Tibial artery (tissue), 4 donors: ENCODE measurements at regions not wholly inside any gene's neighbourhood (a gene's known extent, or its start where the extent isn't known, plus 50 kb on each side); places are given as distances from the start of the nearest gene placed in this dataset.

Source experiments
- DNase-seq, 2 donors: peaks; one replicate each; pipeline ENCODE4 v3.0.0-alpha.2; 2019
- H3K27ac ChIP-seq, 2 donors: fragments of 200-600 bp; sonication (generic) in 1 of 2; 1 replicate in 1 of 2; 2 replicates in 1 of 2; pipeline ENCODE4 v1.5.1; 2018 to 2019; ENCODE audit warnings: mild to moderate bottlenecking in 1 of 2
- H3K27me3 ChIP-seq, 2 donors: fragments of 200-600 bp; sonication (generic) in 1 of 2; one replicate each; pipeline versions ENCODE4 v1.5.1 to v1.6.0; 2016 to 2019
- H3K36me3 ChIP-seq, 3 donors: fragments of 200-600 bp; sonication (generic) in 2 of 3; one replicate each; pipeline ENCODE4 v1.5.1; 2016 to 2019; ENCODE audit warnings: mild to moderate bottlenecking in 2 of 3
- H3K4me1 ChIP-seq, 4 donors: fragments of 200-600 bp; sonication (generic) in 2 of 4; 1 replicate in 3 of 4; 2 replicates in 1 of 4; pipeline ENCODE4 v1.5.1; 2016 to 2019
- H3K4me3 ChIP-seq, 2 donors: fragments of 200-600 bp; sonication (generic) in 1 of 2; 1 replicate in 1 of 2; 2 replicates in 1 of 2; pipeline ENCODE4 v1.5.1; 2018 to 2019; ENCODE audit warnings: mild to moderate bottlenecking in 2 of 2
- H3K9me3 ChIP-seq, 3 donors: fragments of 200-600 bp; sonication (generic) in 1 of 3; one replicate each; pipeline ENCODE4 v1.5.1; 2016 to 2019
- intact Hi-C: fragments of 100-400 bp; cut with DNase I; formaldehyde crosslinking; loops from one replicate; pipeline ENCODE4 v1.15.0; 2023; ENCODE audit warnings: low total_unique reads
- TF ChIP-seq, protein P1 (sequence below), 2 experiments: fragments of 200-600 bp in 1 of 2; fragments of 450-650 bp in 1 of 2; IDR thresholded peaks; one replicate each; pipeline ENCODE4 v1.5.1; 2017 to 2019; ENCODE audit warnings: antibody characterized with exemption in 2 of 2, mild to moderate bottlenecking in 1 of 2, moderate library complexity in 1 of 2

DNA sequence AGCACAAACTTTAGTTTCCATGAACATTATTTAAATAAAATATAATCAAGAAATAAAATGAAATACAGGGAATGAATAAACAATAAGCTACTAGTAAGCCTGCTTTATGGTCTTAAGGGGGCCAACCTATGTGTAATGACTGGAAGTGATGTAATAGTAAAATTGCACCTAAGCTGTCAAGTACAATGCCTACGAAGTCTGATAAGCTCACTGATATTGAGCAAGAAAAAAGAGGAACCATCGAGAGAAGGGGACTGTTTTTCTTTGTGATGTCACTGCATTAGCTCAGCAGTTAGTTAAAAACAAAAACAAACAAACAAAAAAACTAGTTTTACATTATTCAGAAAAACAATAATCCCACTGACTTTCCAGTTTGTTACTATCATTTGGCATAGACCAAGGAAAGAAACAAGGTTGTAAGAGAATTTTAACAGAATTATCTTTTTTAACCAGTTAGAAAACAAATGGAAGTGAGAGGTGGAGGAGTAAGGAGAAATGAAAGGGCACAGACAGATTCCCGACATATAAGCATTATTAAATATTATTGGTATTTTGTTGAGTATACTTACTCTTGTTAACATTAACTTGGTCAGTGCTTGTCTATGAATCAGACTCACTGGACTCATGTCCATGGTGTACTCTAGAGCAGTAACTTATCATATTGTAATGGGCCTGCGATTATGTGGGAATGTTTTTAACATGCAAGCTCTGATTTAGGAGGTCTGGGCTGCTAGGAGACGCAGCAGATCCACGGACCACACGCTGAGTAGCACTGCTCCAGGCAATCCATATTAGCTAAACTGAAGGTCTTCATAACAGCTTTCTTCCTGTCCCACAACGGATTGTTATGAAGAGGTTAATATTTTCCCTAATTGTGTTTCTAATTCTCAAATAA, 99.6 kb upstream of the HMGCLL1 start:
- DNase-seq = no peak
- intact Hi-C loops = no loop called here

GRCh38 chr6:55676736-55677135, 97.7 kb upstream of the HMGCLL1 start:
- DNase-seq = no peak
- Histone ChIP-seq H3K4me1 (no peaks in the 10 kb centered on the region), H3K4me3 (no peak overlapping the region), H3K27ac (no peak overlapping the region), H3K9me3 (no peaks in the 10 kb centered on the region), H3K36me3 (no peaks in the 10 kb centered on the region), H3K27me3 (no peaks in the 10 kb centered on the region)
- intact Hi-C loops = no loop called here
- TF ChIP-seq, protein P1, sequence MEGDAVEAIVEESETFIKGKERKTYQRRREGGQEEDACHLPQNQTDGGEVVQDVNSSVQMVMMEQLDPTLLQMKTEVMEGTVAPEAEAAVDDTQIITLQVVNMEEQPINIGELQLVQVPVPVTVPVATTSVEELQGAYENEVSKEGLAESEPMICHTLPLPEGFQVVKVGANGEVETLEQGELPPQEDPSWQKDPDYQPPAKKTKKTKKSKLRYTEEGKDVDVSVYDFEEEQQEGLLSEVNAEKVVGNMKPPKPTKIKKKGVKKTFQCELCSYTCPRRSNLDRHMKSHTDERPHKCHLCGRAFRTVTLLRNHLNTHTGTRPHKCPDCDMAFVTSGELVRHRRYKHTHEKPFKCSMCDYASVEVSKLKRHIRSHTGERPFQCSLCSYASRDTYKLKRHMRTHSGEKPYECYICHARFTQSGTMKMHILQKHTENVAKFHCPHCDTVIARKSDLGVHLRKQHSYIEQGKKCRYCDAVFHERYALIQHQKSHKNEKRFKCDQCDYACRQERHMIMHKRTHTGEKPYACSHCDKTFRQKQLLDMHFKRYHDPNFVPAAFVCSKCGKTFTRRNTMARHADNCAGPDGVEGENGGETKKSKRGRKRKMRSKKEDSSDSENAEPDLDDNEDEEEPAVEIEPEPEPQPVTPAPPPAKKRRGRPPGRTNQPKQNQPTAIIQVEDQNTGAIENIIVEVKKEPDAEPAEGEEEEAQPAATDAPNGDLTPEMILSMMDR (IDR thresholded peaks at IDR 0.05) = no peak

More for the DNA sequence above, 99.6 kb upstream of the HMGCLL1 start:
- H3K36me3 ChIP-seq = no peaks in the 10 kb centered on the region
- no peaks in the 10 kb centered on the region for H3K9me3 ChIP-seq
- no peak overlapping the region for H3K27ac ChIP-seq
- no peak overlapping the region for H3K4me3 ChIP-seq
- no peaks in the 10 kb centered on the region for H3K27me3 ChIP-seq
- TF ChIP-seq, protein P1 (IDR thresholded peaks at IDR 0.05) = no peak
- H3K4me1 ChIP-seq = no peaks in the 10 kb centered on the region

DNA sequence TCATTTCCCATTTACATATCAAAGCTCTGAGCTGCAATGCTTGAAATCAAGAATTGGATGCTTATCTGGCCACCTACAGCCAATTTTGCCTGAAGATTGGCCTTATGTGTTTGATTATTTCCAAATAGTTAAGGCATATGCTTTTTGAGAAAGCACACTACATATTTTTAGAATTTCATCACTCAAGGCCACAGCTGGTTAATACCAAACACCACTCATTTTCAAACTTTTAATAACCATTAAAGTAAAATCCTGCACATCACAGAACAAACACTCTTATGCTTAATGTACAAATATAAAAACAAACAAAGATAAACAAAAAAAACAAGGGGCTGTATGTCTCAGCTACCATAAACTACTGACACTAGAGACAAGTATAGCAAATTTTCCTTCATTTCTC, 96.9 kb upstream of the HMGCLL1 start:
- no peak overlapping the region for H3K4me3 ChIP-seq
- intact Hi-C loops = no loop called here
- no peaks in the 10 kb centered on the region for H3K9me3 ChIP-seq
- H3K4me1 ChIP-seq = no peaks in the 10 kb centered on the region
- no peak for DNase-seq
- H3K27ac ChIP-seq = no peak overlapping the region
- TF ChIP-seq, protein P1 (IDR thresholded peaks at IDR 0.05) = no peak
- no peaks in the 10 kb centered on the region for H3K36me3 ChIP-seq
- H3K27me3 ChIP-seq = no peaks in the 10 kb centered on the region

GRCh38 chr6:55674672-55675071, 95.7 kb upstream of the HMGCLL1 start:
- TF ChIP-seq, protein P1 (IDR thresholded peaks at IDR 0.05) = no peak
- Histone ChIP-seq H3K4me1 (no peaks in the 10 kb centered on the region), H3K9me3 (no peaks in the 10 kb centered on the region), H3K36me3 (no peaks in the 10 kb centered on the region), H3K27ac (no peak overlapping the region), H3K4me3 (no peak overlapping the region), H3K27me3 (no peaks in the 10 kb centered on the region)
- intact Hi-C loops = no loop called here
- no peak for DNase-seq

GRCh38 chr6:55670850-55671413, 91.9 kb upstream of the HMGCLL1 start:
- Histone ChIP-seq H3K27ac (no peak overlapping the region), H3K4me3 (no peak overlapping the region), H3K36me3 (no peaks in the 10 kb centered on the region), H3K27me3 (no peaks in the 10 kb centered on the region), H3K9me3 (no peaks in the 10 kb centered on the region), H3K4me1 (no peaks in the 10 kb centered on the region)
- TF ChIP-seq, protein P1 (IDR thresholded peaks at IDR 0.05) = no peak
- intact Hi-C loops = no loop called here
- no peak for DNase-seq
